CD1c-positive myeloid dendritic cell (primary cell): ENCODE measurements at regions not wholly inside any gene's neighbourhood (a gene's known extent, or its start where the extent isn't known, plus 50 kb on each side); places are given as distances from the start of the nearest gene placed in this dataset.
"Not testable (repeated sequence)": the region's sequence is repeated elsewhere in the genome, so short reads cannot be mapped to it uniquely, and the experiment has no call there.

Experiments
- DNase-seq: peaks from one replicate; pipeline ENCODE4 v3.0.0-alpha.2; 2016; ENCODE audit errors: extremely low spot score

GRCh38 chr21:9764294-9764693 is 757.1 kb upstream of the TPTE start:
- not testable (repeated sequence) for DNase-seq

DNA sequence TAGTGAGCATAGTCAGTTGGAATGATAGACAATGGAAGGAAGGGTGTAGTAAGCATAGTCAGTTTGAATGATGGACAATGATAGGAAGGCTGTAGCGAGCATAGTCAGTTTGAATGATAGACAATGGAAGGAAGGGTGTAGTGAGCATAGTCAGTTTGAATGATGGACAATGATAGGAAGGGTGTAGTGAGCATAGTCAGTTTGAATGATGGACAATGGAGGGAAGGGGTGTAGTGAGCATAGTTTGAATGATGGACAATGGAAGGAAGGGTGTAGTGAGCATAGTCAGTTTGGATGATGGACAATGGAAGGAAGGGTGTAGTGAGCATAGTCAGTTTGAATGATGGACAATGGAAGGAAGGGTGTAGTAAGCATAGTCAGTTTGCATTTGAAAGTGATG is 755.8 kb upstream of the TPTE start:
- not testable (repeated sequence) for DNase-seq

GRCh38 chr21:9766890-9767591 is 754.3 kb upstream of the TPTE start:
- not testable (repeated sequence) for DNase-seq

DNA sequence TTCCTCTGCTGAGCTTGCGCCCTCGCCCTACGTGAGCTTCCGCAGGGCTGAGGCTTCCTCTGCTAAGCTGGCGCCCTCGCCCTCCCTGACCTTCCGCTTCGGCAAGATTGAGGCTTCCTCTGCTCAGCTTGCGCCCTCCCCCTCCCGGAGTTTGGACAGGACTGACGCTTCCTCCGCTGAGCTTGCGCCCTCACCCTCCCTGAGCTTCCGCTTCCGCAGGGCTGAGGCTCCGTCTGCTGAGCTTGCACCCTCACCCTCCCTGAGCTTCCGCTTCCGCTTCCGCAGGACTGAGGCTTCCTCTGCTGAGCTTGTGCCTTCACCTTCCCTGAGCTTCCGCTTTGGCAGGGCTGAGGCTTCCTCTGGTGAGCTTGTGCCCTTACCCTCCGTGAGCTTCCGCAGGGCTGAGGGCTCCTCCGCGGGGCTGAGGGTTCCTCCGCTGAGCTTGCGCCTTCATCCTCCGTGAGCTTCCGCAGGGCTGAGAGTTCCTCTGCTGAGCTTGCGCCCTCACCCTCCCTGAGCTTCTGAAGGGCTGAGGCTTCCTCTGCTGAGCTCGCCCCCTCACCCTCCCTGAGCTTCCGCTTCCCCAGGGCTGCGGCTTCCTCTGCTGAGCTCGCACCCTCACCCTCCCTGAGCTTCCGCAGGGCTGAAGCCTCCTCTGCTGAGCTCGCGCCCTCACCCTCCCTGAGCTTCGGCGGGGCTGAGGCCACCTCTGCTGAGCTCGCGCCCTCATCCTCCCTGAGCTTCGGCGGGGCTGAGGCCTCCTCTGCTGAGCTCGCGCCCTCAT is 753.6 kb upstream of the TPTE start:
- DNase-seq = no peak

DNA sequence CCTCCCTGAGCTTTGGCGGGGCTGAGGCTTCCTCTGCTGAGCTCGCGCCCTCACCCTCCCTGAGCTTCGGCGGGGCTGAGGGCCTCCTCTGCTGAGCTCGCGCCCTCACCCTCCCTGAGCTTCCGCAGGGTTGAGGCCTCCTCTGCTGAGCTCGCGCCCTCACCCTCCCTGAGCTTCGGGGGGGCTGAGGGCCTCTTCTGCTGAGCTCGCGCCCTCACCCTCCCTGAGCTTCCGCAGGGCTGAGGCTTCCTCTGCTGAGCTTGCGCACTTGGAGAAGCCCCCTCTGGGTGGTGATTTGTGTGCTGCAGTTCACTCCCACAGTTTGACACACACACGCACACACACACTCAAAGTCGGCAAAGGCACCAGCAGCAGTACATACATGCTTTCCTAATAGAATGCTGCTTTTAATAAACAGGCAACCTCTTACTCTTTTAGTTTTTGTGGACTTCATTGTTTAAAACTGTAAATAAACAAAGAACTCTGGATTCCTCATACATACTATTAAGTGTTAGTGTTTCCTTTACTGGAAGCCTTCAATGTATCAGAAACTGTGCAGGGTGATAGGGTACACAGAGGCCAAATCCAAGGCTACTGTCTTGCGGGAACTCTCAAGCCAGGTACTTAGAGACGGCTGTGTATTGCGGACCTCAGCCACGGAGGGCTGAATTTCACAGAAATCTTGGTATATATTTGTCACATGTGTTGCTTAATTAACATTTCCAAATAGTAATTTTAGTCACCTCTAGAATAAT is 752.8 kb upstream of the TPTE start:
- not testable (repeated sequence) for DNase-seq

- DNase-seq = not testable (repeated sequence)
These were observed 752.3 kb upstream of the TPTE start for GRCh38 chr21:9769131-9769498.

DNA sequence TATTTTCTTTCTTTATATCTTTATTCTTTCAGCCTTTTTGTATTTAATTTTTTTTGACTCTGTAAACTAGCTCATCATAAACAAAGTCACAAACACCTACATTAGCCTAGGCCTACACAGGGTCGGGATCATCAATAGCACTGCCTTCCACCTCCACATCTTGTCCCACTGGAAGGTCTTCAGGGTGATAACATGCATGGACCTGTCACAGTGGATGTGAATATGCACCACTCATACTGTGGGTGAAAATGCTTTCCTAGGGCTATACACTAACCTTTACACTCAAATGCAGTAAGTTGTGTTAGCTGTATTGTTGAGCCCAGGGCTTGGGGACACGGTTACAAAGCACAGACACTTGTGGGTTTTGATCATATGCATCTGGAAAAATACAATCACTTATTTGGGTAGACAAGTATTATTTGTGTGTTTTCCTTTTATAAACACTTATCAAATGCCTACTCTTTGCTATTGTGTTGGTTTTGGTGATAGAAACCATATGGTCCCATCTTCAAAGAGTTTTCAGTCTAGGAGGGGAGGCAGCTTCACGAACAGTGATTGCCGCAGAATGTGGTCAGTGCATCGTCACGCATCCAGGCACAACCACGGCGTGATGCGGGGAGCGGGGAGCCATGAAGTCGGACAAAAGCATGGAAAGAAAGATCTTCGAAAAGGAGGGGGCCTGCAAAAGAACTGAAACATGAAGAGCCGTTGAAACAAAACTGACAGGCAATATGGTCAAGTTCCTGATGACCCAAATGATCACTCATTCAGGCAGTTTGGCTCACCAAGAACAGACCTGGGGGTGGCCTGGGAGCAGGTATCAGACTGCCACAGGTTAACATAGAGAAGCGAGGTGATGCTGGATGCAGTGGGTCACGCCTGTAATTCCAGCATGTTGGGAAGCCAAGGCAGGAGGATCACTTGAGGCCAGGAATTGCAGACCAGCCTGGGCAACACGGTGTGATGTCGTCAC is 751.4 kb upstream of the TPTE start:
- not testable (repeated sequence) for DNase-seq

DNA sequence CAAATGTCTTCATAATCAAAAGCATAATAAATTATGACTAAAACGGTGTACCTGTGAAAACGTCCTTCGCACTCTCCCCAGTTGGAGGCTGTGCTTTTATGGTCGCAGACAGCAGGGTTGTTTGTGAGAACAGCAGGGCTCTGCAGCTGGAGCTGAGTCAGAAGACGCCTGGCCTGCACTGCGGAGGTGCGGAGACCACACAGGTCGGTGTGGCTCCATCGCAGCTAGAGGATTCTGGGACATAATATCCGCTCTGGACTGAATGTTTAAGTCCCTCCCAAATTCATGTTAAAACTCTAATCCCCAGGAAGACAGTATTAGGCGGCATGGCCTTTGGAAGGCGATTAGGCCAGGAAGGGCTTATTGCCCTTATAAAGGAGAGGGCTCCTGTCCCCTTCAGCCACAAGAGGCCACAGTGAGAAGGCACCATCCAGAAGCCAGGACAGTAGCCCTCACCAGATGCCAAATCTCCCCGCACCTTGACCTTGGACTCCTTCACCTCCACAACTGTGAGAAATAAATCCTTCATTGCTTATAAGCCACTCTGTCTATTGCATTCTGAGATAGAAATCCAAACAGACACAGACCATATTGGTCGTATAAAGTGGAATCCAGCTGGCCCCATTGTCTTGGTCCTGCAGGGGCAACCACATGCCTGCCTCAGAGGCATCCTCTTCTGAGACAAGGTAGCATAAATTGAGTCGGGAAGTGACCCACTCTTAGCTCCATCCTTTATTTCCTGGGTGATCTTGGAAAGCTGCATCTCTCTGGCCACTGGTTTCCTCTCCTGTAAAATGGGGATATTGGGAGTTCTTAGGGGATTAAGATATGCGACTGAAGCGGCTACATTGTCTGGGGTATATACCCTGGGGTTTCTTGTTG is 749.7 kb upstream of the TPTE start:
- DNase-seq = not testable (repeated sequence)

GRCh38 chr21:9772348-9772672 is 749.1 kb upstream of the TPTE start:
- no peak for DNase-seq

GRCh38 chr21:9772877-9773420 is 748.4 kb upstream of the TPTE start:
- DNase-seq = not testable (repeated sequence)

DNA sequence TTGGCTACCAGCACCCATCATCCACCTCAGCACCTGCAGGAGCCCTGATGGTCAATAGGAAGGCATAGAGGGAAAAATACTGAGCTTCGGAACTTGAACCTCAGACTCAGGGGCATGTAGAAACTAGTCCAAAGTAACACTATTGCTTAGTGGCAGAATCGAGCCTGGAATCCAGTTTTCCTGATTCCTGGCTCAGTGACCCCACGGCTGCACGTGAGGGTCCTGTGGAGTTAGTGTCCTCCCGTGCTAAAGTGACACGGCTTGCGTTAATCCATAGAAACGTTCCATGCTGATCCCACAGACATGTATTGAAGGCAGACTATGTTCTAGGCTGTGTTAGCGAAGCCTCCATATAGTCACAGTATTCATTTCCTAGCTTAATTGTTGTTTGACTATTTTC is 747.0 kb upstream of the TPTE start:
- DNase-seq = no peak

GRCh38 chr21:9774901-9775593 is 746.3 kb upstream of the TPTE start:
- not testable (repeated sequence) for DNase-seq

- DNase-seq = not testable (repeated sequence)
These were observed 745.5 kb upstream of the TPTE start for GRCh38 chr21:9775877-9776276.

DNA sequence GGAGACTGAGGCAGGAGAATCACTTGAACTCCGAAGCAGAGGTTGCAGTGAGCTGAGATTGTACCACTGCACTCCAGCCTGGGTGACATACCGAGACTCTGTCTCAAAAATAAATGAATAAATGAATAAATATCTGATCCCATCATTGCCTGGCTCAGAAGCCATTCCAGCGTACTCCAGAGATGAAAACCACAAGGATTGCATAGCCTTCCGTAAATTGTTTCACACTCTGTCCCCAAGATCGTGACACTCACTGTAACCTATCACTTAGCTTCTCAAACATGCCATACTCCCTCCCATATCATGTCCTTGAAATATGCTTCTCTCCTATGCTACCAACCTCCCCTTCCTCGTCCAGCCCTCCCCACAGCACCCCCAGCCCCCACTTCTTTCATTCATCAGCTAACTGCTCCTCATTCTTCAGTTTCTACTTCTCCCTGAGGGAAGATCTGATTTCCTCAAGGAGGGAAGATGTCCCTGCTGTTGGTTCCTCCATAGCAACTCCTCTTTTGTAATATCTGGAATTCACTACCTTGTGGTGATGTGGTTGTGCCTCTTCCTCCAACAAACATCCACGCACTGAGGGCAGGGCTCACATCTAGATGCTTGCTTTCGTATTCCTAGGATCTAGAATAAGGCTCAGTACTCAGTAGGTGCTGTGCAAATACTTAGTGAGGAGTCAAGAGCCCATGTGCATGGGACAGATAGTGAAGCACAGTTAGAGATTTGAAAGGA is 744.9 kb upstream of the TPTE start:
- DNase-seq = not testable (repeated sequence)

GRCh38 chr21:9778541-9778940 is 742.8 kb upstream of the TPTE start:
- not testable (repeated sequence) for DNase-seq

DNA sequence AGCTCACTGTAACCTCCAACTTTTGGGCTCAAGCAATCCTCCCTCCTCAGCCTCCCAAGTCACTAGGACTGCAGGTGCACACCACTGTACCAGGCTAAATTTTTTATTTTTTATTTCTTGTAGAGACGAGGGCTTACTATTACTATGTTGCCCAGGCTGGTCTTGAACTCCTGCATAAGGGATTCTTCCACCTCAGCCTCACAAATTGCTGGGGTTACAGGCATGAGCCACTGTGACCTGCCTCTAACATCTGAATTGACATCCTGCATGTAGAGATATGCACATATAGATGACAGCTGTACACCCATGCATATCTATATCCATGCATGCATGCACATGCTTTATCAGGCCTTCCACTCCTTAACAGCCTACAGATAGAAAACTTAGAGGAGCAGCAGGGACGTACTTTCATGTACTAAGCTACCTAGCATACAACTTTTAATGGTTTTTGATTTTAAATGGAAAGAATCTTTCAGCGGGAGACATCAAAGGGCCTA is 740.9 kb upstream of the TPTE start:
- DNase-seq = no peak

- DNase-seq = not testable (repeated sequence)
These were observed 737.8 kb upstream of the TPTE start for GRCh38 chr21:9783587-9783986.

DNA sequence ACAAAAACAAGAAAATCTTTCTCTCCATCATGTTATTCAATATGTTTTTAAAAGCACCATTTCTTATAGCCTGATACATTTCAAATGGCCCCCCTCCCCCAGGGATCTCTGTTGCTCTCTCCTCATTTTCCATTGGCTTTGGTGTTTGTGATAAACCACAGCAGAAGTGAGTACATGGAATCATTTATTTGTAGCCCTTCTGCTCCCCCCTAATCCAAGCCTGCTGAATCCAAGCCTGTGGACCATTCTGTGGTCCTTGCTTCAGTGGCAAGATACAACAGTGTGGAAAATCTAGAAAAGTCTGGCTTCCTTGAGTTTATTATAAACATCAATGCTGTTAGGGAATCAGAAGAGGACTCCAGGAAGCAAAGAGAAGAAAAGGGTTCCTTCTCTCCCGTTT is 737.2 kb upstream of the TPTE start:
- DNase-seq = not testable (repeated sequence)

GRCh38 chr21:9786092-9786491 is 735.3 kb upstream of the TPTE start:
- DNase-seq = not testable (repeated sequence)
